Loucy (cell line): ENCODE measurements at regions not wholly inside any gene's neighbourhood (a gene's known extent, or its start where the extent isn't known, plus 50 kb on each side); places are given as distances from the start of the nearest gene placed in this dataset.

Experiments
- EZH2phosphoT487 ChIP-seq: fragments of 200-600 bp; IDR thresholded peaks from 2 replicates; pipeline ENCODE4 v1.6.1; 2018; ENCODE audit warnings: antibody characterized with exemption, mild to moderate bottlenecking, moderate library complexity, borderline replicate concordance
- TF ChIP-seq, protein P1 (sequence below): fragments of 200-600 bp; sonication (generic); conservative IDR thresholded peaks from 2 replicates; pipeline ENCODE4 v1.5.1; 2014; ENCODE audit warnings: mild to moderate bottlenecking, antibody characterized with exemption, low read length

DNA sequence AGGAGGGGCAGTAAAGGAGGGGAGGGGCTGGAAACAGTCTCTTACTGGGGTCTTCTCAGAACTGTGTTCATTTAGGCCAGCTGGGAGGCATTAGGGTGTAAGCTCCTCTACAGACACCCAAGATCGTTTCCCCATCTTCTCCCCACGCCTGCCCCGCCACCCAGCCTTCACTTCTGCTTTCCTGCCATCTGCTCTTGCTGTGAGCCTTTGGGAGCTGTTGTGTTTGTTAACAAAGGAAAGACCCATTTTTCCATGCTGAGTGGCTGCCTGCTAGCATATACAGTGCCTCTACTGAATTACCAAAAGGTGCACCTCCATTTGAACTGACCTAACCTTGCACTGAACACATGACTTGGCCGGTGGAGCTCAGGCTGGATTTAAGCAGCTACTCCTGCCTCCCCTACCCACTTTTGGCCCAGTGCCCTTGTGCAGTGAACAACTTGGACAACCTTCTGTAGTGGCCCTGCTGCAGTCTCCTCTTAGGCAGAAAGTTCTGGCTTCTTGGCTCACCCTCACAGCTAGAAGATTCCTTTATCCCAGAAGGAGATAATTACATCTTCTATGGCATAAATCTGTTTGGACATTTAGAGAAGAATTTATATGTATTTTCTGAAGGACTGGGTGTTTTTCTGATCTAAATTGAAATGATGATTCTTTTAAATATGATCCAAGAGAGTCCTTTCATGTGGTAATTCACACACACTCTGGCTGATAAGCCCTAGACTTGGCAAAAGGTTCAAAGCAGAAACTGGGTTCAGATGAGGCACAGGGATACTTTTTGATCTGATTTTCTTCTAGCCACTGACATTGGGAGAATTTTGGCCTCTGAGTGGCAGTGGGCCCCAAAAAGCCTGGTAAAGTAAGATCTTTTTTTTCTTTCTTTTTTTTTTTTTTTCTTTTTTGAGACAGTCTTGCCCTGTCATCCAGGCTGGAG, 81.9 kb upstream of the HNF1B start:
- TF ChIP-seq, protein P1, sequence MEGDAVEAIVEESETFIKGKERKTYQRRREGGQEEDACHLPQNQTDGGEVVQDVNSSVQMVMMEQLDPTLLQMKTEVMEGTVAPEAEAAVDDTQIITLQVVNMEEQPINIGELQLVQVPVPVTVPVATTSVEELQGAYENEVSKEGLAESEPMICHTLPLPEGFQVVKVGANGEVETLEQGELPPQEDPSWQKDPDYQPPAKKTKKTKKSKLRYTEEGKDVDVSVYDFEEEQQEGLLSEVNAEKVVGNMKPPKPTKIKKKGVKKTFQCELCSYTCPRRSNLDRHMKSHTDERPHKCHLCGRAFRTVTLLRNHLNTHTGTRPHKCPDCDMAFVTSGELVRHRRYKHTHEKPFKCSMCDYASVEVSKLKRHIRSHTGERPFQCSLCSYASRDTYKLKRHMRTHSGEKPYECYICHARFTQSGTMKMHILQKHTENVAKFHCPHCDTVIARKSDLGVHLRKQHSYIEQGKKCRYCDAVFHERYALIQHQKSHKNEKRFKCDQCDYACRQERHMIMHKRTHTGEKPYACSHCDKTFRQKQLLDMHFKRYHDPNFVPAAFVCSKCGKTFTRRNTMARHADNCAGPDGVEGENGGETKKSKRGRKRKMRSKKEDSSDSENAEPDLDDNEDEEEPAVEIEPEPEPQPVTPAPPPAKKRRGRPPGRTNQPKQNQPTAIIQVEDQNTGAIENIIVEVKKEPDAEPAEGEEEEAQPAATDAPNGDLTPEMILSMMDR = no peak
- TF ChIP-seq EZH2phosphoT487 = no peak
